ENCODE measurements at regions not wholly inside any gene's neighbourhood (a gene's known extent, or its start where the extent isn't known, plus 50 kb on each side); places are given as distances from the start of the nearest gene placed in this dataset.
A peak's percentile ranks its signal among the peaks of the same experiment; 100 is the strongest.

- no peak for ATAC-seq (replicated peaks in 6 of 8)
- in situ Hi-C loops (cut with MboI; ENCODE audit: low pct_unique_long_range_greater_than_20kb in 2 of 9, low sequenced_read_pairs in 9 of 9, unreplicated experiment in 9 of 9), result no loop called here
- H3K4me1 ChIP-seq (replicated peaks in 1 of 2), result no peaks in the 10 kb centered on the region
- no peak overlapping the region for H3K4me3 ChIP-seq
- WGBS, 10 experiments, result 36 to 100% (median 92%) methylated on average over 1 of the region's 1 CpG
- H3K27ac ChIP-seq, result no peak overlapping the region
These were observed 356.5 kb upstream of the KCND2 start for GRCh38 chr7:119916501-119916900.

- H3K4me3 ChIP-seq, result no peak overlapping the region
- H3K4me1 ChIP-seq (replicated peaks in 1 of 2), result no peaks in the 10 kb centered on the region
- no peak overlapping the region for H3K27ac ChIP-seq
- in situ Hi-C loops (cut with MboI; ENCODE audit: low pct_unique_long_range_greater_than_20kb in 2 of 9, low sequenced_read_pairs in 9 of 9, unreplicated experiment in 9 of 9), result no loop called here
- ATAC-seq (replicated peaks in 6 of 8), result no peak
- WGBS, 10 experiments, result 20 to 88% (median 65%) methylated on average over 1 of the region's 1 CpG
These were observed 354.8 kb upstream of the KCND2 start for GRCh38 chr7:119918185-119918584.

DNA sequence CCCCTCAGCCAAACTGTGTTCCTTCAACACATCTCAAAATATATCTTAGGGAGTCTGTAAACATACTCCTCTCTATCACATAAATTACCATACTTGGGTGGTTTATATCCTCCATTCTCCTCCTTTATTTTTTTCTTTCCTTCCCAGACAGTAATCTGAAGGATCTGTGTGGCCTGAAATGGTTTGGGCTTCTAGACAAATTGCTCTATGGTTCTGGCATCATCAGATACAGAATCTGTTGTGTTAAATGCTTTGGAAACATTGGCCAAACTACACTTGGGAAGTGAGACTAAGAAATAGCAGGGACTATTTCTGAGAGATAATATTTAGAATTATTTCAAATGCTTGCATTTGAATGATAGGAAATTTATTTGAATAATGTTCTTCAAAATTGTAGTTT lies 353.0 kb upstream of the KCND2 start:
- in situ Hi-C loops (cut with MboI; ENCODE audit: low pct_unique_long_range_greater_than_20kb in 2 of 9, low sequenced_read_pairs in 9 of 9, unreplicated experiment in 9 of 9), result no loop called here
- H3K27ac ChIP-seq, result no peak overlapping the region
- H3K4me1 ChIP-seq (replicated peaks in 1 of 2), result no peaks in the 10 kb centered on the region
- ATAC-seq (replicated peaks in 6 of 8), result no peak
- no peak overlapping the region for H3K4me3 ChIP-seq

GRCh38 chr7:119925581-119926289 lies 347.2 kb upstream of the KCND2 start:
- 10 to 98% (median 81%) methylated on average over 3 to 5 of the region's 5 CpGs; no CpG with 5 or more reads in 3 of the 10 experiments for WGBS, 10 experiments
- no peaks in the 10 kb centered on the region for H3K4me1 ChIP-seq (replicated peaks in 1 of 2)
- ATAC-seq (replicated peaks in 6 of 8), result peak in 1 of 8 experiments; percentile 36
- no peak overlapping the region for H3K27ac ChIP-seq
- no peak overlapping the region for H3K4me3 ChIP-seq
- in situ Hi-C loops (cut with MboI; ENCODE audit: low pct_unique_long_range_greater_than_20kb in 2 of 9, low sequenced_read_pairs in 9 of 9, unreplicated experiment in 9 of 9), result loop anchor here in 2 of 9 experiments (25.0 kb wide), 1 partner anchor 337 kb away; the partner anchor contains the start of gene KCND2 (in 2 of the 2)

- whole genome bisulfite sequencing, 10 experiments, result 13 to 94% (median 63%) methylated on average over 1 to 3 of the region's 3 CpGs; no CpG with 5 or more reads in 1 of the 10 experiments
- in situ Hi-C loops (cut with MboI; ENCODE audit: low pct_unique_long_range_greater_than_20kb in 2 of 9, low sequenced_read_pairs in 9 of 9, unreplicated experiment in 9 of 9), result loop anchor here in 2 of 9 experiments (25.0 kb wide), 1 partner anchor 332 kb away; the partner anchor contains the start of gene KCND2 (in 2 of the 2)
- no peak overlapping the region for H3K27ac ChIP-seq
- no peaks in the 10 kb centered on the region for H3K4me1 ChIP-seq (replicated peaks in 1 of 2)
- no peak for ATAC-seq (replicated peaks in 6 of 8)
- H3K4me3 ChIP-seq, result no peak overlapping the region
These were observed 343.1 kb upstream of the KCND2 start for GRCh38 chr7:119929891-119930290.

- no peaks in the 10 kb centered on the region for H3K4me1 ChIP-seq (replicated peaks in 1 of 2)
- 67 to 100% (median 92%) methylated on average over 1 of the region's 1 CpG; no CpG with 5 or more reads in 6 of the 10 experiments for WGBS, 10 experiments
- in situ Hi-C loops (cut with MboI; ENCODE audit: low pct_unique_long_range_greater_than_20kb in 2 of 9, low sequenced_read_pairs in 9 of 9, unreplicated experiment in 9 of 9), result loop anchor here in 2 of 9 experiments (25.0 kb wide), 1 partner anchor 331 kb away; the partner anchor contains the start of gene KCND2 (in 2 of the 2)
- no peak overlapping the region for H3K27ac ChIP-seq
- ATAC-seq (replicated peaks in 6 of 8), result no peak
- H3K4me3 ChIP-seq, result no peak overlapping the region
These were observed 341.6 kb upstream of the KCND2 start for GRCh38 chr7:119931230-119931824.

DNA sequence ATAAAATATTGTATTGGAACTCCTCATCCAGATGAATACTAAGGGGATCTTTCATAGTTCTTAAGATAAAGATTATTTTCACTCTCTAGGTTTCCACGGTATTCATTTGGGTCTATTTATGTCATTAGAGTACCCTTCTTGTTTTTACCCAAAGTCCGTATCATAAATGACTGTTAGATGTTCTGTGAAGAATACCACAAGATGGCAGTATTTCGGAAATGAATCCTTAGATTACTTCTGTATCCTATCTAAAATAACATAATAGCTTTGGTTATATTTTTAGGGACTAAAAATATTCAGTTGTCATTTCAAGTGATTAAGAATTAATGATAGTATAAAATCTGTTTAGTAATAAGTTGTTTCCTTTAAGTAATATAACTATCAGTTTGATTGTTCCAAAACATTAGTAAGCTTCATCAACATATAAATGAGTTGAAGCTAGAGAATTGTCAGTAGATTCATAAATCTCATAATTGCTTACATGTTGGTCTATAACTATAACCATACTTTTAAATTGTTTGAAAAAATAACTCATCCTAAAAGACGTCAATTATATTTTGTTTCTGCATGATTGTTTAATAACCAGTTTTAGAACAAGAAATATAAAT lies 337.5 kb upstream of the KCND2 start:
- peak in 4 of 8 experiments; percentile 33 to 64 (median 39) for ATAC-seq (replicated peaks in 6 of 8)
- Histone ChIP-seq H3K4me1 (replicated peaks in 1 of 2) (no peaks in the 10 kb centered on the region), H3K4me3 (no peak overlapping the region), H3K27ac (no peak overlapping the region)
- in situ Hi-C loops (cut with MboI; ENCODE audit: low pct_unique_long_range_greater_than_20kb in 2 of 9, low sequenced_read_pairs in 9 of 9, unreplicated experiment in 9 of 9), result loop anchor here in 2 of 9 experiments (25.0 kb wide), 1 partner anchor 327 kb away; the partner anchor contains the start of gene KCND2 (in 2 of the 2)
- 0 to 71% (median 46%) methylated on average over 1 to 4 of the region's 4 CpGs for WGBS, 10 experiments

- no peak overlapping the region for H3K27ac ChIP-seq
- peak in 1 of 8 experiments; percentile 48 for ATAC-seq (replicated peaks in 6 of 8)
- 0 to 100% (median 90%) methylated on average over 1 to 2 of the region's 2 CpGs; no CpG with 5 or more reads in 1 of the 10 experiments for WGBS, 10 experiments
- no peaks in the 10 kb centered on the region for H3K4me1 ChIP-seq (replicated peaks in 1 of 2)
- H3K4me3 ChIP-seq, result no peak overlapping the region
- in situ Hi-C loops (cut with MboI; ENCODE audit: low pct_unique_long_range_greater_than_20kb in 2 of 9, low sequenced_read_pairs in 9 of 9, unreplicated experiment in 9 of 9), result loop anchor here in 2 of 9 experiments (25.0 kb wide), 1 partner anchor 325 kb away; the partner anchor contains the start of gene KCND2 (in 2 of the 2)
These were observed 336.1 kb upstream of the KCND2 start for GRCh38 chr7:119936836-119937235.

DNA sequence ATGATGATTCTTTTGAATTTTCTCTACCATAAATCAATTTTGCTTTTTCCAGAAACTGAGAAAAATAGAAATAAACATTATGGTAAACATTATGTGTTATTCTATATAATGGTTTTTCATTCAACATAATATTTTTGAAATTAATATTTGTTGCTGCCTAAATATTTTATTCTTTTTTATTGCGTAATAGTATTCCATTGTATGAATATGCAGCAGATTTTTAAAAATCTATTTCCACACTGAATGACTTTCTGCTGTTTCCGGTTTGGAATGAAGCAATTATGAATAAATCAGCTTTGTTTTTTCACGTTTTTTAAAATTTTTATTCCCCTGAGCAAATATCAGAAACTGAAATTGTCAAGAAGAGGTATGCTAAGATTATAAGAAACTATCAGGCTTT lies 335.2 kb upstream of the KCND2 start:
- 17 to 96% (median 67%) methylated on average over 2 to 3 of the region's 3 CpGs for WGBS, 10 experiments

DNA sequence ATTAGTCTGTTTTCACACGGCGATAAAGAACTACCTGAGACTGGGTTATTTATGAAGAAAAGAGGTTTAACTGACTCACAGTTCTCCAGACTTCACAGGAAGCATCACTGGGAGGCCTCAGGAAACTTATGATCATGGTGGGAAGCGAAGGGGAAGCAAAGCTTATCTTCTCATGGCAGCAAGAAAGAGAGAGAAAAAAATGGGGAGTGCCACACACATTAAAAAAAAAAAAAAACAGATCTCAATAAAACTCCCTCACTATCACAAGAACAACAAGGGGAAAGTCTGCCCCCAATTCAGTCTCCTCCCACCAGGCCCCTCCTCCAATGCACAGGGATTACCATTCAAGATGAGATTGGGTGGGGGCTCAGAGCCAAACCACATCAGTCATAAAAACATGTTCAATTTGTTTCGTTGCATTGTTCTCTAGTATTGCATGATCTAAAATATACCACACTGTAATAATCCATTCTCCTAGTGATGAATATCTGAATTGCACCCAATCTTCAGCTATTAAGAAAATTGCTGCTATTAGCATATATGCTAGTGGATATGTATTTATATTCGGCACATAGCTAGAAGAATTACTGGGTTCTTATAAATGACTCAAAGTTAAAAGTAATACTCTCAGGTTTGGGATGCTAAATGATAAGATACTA lies 328.9 kb upstream of the KCND2 start:
- H3K4me1 ChIP-seq (replicated peaks in 1 of 2), result no peaks in the 10 kb centered on the region
- H3K4me3 ChIP-seq, result no peak overlapping the region
- ATAC-seq (replicated peaks in 6 of 8), result no peak
- H3K27ac ChIP-seq, result no peak overlapping the region
- in situ Hi-C loops (cut with MboI; ENCODE audit: low pct_unique_long_range_greater_than_20kb in 2 of 9, low sequenced_read_pairs in 9 of 9, unreplicated experiment in 9 of 9), result loop anchor here in 2 of 9 experiments (25.0 kb wide), 1 partner anchor 318 kb away; the partner anchor contains the start of gene KCND2 (in 2 of the 2)
- WGBS, 10 experiments, result 25 to 100% (median 62%) methylated on average over 1 to 5 of the region's 5 CpGs; no CpG with 5 or more reads in 1 of the 10 experiments

More for the DNA sequence above, 335.2 kb upstream of the KCND2 start:
- no peak for ATAC-seq (replicated peaks in 6 of 8)
- no peak overlapping the region for H3K27ac ChIP-seq
- in situ Hi-C loops (cut with MboI; ENCODE audit: low pct_unique_long_range_greater_than_20kb in 2 of 9, low sequenced_read_pairs in 9 of 9, unreplicated experiment in 9 of 9), result loop anchor here in 2 of 9 experiments (25.0 kb wide), 1 partner anchor 325 kb away; the partner anchor contains the start of gene KCND2 (in 2 of the 2)
- H3K4me3 ChIP-seq, result no peak overlapping the region
- H3K4me1 ChIP-seq (replicated peaks in 1 of 2), result no peaks in the 10 kb centered on the region

DNA sequence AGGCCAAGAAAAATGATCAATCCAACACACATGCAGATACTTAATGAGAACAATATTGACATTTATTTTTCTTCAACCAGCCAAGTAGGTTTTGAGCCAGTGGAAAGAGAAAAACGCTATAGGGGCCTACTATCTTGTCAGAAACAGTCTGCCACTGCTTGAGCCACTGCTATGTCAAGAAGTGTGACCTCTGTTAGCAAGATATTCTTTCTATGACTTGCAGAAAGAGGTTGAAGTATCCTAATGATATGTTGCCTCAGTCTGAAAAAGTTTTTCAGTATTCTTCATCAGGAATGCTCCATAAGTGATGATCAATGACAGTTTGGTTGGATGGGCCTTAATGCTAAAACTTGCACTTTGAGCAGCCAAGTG lies 328.4 kb upstream of the KCND2 start:
- Histone ChIP-seq H3K4me3 (no peak overlapping the region), H3K27ac (no peak overlapping the region), H3K4me1 (replicated peaks in 1 of 2) (no peaks in the 10 kb centered on the region)
- in situ Hi-C loops (cut with MboI; ENCODE audit: low pct_unique_long_range_greater_than_20kb in 2 of 9, low sequenced_read_pairs in 9 of 9, unreplicated experiment in 9 of 9), result loop anchor here in 2 of 9 experiments (25.0 kb wide), 1 partner anchor 318 kb away; the partner anchor contains the start of gene KCND2 (in 2 of the 2)
- 0 to 80% (median 33%) methylated on average over 1 of the region's 1 CpG; no CpG with 5 or more reads in 6 of the 10 experiments for WGBS, 10 experiments
- ATAC-seq (replicated peaks in 6 of 8), result no peak

DNA sequence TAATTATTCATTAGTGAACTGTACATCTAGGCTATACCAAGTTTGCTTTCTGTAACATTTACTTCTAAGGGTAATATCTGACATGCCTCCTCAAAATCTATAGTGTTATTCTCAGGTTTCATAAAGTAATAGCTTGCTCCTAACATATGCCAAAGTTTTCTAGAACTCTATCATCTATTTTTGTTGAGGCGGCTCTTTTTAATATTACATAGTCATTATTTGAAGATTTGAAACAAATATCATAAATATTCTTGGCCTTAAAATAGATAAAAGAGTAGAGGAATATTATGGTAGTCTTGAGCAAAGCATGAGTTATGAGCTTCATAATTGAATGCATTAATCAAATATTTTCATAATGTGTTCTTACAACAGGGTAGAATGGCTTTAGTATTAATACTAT lies 327.2 kb upstream of the KCND2 start:
- Histone ChIP-seq H3K4me3 (no peak overlapping the region), H3K4me1 (replicated peaks in 1 of 2) (no peaks in the 10 kb centered on the region), H3K27ac (no peak overlapping the region)
- WGBS, 10 experiments, result 17 to 100% (median 89%) methylated on average over 1 of the region's 1 CpG; no CpG with 5 or more reads in 1 of the 10 experiments
- in situ Hi-C loops (cut with MboI; ENCODE audit: low pct_unique_long_range_greater_than_20kb in 2 of 9, low sequenced_read_pairs in 9 of 9, unreplicated experiment in 9 of 9), result loop anchor here in 2 of 9 experiments (25.0 kb wide), 1 partner anchor 316 kb away; the partner anchor contains the start of gene KCND2 (in 2 of the 2)
- ATAC-seq (replicated peaks in 6 of 8), result no peak
